NCI-H2196 (cell line): ENCODE measurements at regions not wholly inside any gene's neighbourhood (a gene's known extent, or its start where the extent isn't known, plus 50 kb on each side); places are given as distances from the start of the nearest gene placed in this dataset.

ENCODE experiments used
- DNase-seq: peaks from one replicate; lab custom pipeline; 2025; ENCODE audit not compliant: unreplicated experiment; lab: John Stamatoyannopoulos, UW

GRCh38 chr1:83735526-83735925, 263.4 kb downstream of the TTLL7 start:
- DNase-seq: no peak

- no peak for DNase-seq
These were observed 264.5 kb downstream of the TTLL7 start for GRCh38 chr1:83734420-83734819.

DNA sequence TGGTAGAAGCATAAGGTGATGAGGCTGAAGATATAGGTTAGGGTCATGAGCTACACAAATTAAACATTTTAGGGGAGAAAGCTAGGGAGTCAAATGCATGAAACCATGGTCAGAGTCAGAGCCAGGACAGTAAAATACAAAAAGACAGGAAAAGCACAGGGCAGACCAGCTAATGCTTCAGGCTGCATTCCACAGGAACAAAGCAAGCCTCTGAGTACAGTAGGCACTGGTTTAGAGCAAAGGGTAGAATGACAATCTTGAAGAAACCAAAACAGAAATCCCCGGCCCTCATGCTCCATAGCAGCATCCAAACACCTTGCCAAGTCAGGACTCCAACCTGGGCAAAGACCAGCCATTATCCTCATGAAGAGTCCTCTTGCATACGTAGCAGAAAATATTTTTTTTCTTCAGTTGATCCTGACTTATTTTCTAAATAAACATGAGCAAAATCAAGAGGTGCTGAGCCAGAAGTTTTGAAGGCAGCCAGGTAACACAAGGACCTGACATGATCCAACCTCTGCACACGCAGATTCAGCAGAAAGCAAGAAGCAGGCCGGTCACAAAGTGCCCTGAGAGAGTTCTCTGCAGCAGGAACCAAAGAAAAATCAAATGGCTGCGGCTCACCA, 273.1 kb downstream of the TTLL7 start:
- DNase-seq: no peak

DNA sequence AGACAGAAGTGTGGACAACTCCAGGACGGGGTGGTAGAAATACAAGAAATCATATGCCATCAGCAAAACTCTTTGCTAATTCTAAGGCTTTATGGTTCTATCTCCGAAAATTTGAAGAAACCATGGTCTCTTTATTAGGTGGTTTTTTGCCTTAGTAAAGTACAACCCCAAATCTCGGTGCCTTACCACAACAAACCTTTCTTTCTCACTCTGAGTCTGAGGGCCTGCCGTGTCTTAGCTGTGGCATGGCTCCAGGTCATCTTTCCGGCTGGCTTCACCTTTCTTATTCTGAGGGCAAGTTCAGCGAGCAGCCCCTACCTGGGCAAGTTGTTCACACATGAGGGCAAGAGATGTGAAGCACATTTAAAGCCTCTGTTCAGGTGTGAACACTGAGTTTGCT, 280.6 kb downstream of the TTLL7 start:
- DNase-seq: no peak

DNA sequence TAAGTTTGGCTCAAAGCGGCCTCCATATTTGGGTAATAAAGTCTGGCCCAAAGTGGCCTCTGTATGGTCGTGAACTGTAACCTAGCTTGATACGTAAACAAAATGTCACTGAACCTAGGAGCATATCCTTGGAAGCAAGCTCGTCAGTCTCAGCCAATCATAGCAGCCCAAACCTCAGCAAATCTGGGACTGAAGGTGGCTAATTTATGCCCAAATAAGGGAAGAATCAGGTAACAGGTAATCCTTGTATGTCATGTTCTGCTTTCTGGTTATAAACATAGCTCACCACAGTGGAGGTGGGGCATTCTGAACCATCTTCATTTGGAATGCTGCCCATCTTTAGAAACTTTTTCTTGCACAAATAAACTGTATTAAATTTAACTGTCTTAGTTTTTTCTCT, 281.1 kb downstream of the TTLL7 start:
- DNase-seq: no peak

- DNase-seq: no peak
These were observed 282.3 kb downstream of the TTLL7 start for GRCh38 chr1:83716641-83717040.

DNA sequence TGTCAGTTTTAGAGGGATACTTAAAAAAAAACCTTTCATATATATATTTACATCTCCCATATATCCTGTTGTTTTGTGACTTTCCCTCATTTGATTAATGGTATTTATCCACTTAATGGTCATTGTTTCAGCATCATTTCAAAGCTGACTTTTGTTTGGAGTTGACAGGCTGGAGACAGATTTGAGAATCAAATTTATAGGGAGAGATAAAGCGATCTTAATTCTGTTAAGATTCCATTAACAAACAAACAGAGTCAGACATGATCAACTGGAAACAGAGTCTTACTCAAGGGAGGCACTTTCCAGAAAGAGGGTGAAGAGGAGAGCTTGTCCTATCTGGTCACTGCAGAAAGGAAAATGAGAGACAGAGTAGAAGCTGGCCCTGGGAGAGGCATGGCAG, 283.4 kb downstream of the TTLL7 start:
- no peak for DNase-seq

GRCh38 chr1:83709662-83710061, 289.3 kb downstream of the TTLL7 start:
- no peak for DNase-seq

GRCh38 chr1:83706354-83706938, 292.5 kb downstream of the TTLL7 start:
- no peak for DNase-seq

DNA sequence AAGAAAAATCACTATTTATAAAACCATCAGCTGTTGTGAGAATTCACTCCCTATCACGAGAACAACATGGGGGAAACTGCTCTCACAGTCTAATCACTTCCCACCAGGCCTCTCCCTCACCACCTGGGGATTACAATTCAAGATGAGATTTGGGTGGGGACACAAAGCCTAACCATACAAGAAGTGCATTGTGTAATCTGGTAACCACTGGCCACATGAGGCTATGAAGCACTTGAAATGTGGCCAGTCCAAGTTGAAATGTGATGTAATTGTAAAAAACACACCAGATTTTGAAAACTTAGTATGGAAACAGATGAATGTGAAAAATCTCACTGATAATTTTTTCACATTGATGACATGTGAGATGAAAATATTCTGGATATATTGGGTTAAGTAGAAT, 293.8 kb downstream of the TTLL7 start:
- no peak for DNase-seq

GRCh38 chr1:83704350-83704749, 294.6 kb downstream of the TTLL7 start:
- DNase-seq: no peak

- no peak for DNase-seq
These were observed 296.6 kb downstream of the TTLL7 start for GRCh38 chr1:83702356-83702755.

DNA sequence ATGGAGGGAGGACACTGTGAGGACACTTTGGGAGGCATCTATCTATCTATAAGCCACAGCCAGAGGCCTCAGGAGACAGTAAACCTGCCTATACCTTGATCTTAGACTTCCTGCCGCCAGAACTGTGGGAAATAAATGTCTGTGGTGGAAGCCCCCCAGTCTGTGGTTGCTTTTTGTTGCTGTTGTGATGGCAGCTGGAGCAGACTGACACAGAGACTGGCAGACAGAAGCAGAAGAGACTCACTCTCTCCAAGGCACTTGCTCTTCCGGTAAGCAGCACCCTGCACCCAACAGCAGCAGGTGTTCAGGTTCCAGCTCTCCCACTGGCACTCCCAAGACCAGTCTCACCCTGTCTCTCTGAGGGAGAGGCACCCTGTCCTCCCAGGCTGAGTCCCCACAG, 297.6 kb downstream of the TTLL7 start:
- DNase-seq: no peak

- DNase-seq: no peak
These were observed 300.3 kb downstream of the TTLL7 start for GRCh38 chr1:83698644-83699043.

DNA sequence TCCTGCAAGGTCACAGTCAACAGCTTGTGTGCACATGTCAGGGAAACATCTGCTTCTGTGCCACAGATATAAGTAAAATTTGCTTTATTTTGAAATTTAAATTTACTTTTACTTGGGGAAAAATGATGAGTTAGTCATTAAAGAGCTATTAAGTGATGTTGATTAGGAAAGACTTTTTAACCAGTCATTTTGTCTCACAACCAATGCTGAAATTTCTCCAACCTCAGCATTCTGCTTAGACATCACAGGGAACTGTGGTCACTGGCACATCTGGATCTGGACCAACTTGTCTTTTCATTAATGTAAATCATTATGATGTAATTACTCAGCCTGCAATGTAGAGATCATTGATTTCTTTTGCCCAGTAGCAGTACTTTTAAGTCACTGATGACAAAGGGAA, 301.0 kb downstream of the TTLL7 start:
- DNase-seq: no peak

GRCh38 chr1:83697220-83697619, 301.7 kb downstream of the TTLL7 start:
- no peak for DNase-seq

DNA sequence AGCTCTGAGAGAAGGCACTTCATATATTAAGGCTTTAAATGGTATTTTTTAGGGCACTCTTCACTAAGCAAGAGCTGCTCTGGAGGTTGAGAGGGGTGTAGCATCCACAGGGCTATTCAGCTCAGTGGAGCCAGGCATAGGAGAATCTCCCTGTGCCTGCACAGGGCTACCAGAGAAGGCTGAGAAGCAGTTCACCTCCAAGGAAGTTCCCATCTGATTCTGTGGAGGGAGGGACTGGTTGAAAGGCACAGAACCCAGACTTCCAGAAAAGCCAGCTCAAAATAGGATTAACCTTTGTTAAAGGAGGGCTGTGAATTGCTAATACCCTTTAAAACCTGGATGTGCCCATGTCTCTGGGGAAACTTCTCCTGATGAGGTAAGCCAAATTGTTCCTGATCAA, 304.5 kb downstream of the TTLL7 start:
- DNase-seq: no peak

GRCh38 chr1:83693427-83694126, 305.4 kb downstream of the TTLL7 start:
- DNase-seq: no peak

DNA sequence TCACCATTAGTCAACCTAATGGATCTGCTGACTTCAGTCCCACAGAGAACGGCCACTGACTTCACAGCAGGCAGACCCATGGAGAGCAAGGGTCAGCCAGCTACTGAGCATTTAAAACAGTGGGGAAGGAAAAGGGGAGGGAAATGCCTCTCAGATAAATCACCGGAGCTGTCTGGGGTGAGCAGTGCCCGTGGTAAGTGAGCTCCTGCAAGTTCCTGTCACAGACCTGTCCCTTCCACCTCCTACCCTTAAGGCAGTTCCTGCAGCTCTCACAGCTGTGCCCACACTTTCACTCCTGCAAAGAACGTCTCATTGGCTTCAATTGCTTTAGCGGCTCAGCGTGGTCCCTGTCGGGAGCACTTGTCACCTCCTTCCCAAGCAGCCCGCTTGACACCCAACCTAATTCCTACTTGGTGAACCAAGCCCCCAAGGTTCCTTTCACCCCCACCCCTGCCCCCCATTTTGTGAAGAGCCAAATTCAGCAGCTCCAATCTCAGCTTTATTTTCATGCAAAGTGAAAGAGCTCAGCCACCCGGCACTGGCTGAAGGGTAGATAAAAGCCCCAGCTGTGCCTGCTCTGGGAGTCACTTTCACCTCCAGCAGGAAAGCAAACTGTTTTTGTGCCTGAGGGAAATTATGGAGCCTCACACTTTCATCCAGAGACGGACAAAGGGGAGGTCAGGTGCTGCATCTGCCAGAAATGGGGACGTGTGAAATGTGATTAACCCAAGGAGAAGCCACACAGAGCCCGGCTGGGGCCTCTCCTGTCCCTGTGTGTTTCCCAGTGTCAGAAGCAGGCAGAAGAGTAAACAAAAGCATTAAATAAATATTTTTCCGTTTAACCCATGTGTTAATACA, 306.2 kb downstream of the TTLL7 start:
- DNase-seq: no peak

DNA sequence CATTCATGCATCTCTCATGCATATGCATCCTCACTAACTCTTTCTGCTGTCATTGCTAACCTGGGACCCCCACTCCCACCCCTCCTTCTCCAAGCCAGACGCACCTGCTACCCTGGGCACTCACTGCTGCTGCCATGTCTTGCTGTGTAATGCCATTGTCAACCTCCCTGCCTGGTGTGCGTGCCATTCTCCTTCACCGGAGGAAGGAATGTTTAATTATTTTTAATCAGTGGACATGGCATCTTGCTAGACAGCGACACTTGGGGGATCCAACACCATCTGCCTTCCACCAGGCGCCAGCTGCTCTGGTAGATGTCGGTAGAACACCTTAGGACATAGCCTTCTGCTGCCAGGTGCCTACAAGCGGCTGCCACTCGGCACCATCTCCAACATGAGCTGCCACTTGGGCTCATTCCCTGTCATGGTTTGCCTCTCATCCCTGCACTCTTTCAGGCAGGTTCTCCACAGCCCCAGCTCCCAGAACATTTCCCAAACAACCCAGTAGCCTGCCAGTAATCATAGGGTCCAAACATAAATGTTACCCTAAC, 306.9 kb downstream of the TTLL7 start:
- no peak for DNase-seq
